Lung microvascular endothelial cell (primary cell): ENCODE measurements at regions not wholly inside any gene's neighbourhood (a gene's known extent, or its start where the extent isn't known, plus 50 kb on each side); places are given as distances from the start of the nearest gene placed in this dataset.
"Not testable (repeated sequence)": the region's sequence is repeated elsewhere in the genome, so short reads cannot be mapped to it uniquely, and the experiment has no call there.

Source experiments
- DNase-seq, 2 donors: peaks; one replicate each; pipeline versions ENCODE4 v3.0.0 to v3.0.0-alpha.2; 2010; ENCODE audit warnings: low read depth in 2 of 2

DNA sequence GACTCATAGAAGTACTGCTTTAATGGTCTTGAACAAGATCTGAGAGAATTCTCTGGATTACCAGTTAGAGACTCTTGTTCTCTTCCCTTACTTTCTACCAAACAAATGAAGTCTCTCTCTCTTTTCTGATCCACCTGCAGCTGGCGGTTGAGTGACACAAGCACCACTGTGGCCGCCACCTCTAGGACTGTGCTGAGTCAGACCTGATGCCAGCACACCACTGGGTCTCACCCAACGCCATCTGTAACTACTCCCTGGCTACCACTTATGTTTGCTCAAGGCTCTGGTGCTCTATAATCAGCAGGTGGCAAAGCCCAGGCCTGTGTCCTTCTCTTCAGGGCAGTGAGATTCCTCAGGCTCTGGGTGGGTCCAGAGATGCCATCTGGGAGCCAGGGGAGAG lies 1173.5 kb downstream of the RPA4 start:
- no peak for DNase-seq

DNA sequence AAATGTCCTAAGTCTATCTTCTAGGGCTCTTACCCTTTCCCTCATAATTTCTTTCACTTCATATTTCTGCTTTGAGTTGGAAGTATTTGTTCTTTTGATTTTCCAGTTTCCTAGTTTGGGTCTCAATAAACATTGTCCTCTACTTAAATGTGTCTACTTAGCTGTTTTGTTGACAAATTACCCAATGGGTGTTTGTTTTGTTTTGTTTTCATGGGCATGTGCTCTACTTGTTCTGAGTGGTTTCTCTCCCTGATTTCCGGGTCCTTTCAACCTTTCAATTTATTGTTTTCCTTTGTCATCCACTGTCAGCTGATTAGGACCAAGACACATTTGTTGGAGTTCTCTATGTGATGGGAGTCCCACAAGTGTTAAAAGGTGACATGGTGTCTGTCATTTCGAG lies 1181.4 kb downstream of the RPA4 start:
- DNase-seq = no peak

DNA sequence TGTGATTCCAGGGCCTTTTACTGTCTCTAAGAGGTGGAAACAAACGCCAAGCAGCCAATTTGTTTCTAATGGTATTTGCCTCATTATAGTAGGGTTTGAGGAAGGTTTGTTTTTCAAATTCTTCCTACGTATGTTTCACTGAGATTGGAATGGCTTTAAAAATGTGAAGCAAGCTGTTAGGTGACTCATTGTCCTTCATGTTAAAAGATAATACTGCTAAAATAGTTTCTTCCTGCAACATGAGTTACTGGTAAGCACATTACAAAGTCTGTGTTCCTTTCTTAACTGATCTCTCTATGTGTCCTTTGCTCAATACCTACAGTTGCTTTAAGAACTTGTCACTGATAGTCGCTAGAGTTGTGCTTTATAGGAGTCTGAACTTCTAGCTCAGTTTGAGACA lies 1183.9 kb downstream of the RPA4 start:
- DNase-seq = no peak

DNA sequence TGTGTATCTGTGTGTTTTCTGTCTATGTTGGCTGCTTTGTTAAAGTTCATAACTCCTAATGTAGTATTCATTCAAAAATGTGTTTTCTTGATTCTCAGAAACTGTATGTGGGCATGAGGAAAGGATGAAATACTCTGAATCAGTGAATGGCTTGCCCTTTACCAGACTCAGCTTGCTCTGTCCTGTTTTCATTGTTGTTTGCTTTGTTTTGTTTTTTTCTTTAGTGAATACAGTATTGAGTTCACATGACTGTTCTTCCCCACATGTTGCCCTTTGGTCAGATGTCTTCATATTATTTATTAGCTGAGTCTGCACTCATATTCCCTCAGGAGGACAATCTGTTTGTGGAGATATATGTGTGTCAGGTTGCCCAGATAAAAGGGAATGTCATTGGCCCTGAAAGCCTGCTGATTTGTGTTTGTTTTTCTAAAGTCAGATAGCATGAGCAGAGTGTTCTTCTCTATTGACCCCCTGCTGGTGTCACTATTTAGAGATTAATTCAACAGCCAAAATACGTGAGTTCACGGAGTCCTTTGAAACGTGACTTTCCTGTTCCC lies 1184.4 kb downstream of the RPA4 start:
- DNase-seq = no peak

DNA sequence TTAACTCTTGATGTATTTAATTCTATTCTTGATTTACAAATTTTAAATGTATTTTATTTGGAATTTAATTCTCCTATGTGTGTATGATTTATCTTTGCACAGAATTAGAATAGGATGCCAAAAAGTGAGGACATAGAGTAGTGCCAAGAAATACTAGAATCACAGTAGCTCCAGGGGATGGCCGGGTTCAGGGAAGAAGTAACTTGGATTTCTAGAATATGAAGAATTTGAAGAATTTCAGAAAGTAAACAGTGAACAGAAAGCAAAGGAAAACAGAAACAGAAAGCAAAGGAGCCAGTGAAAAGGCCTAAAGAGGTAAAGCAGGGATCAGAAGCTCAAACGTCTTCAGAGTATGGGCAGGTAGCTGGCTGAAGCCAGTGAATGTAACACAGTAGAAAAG lies 1187.6 kb downstream of the RPA4 start:
- no peak for DNase-seq

DNA sequence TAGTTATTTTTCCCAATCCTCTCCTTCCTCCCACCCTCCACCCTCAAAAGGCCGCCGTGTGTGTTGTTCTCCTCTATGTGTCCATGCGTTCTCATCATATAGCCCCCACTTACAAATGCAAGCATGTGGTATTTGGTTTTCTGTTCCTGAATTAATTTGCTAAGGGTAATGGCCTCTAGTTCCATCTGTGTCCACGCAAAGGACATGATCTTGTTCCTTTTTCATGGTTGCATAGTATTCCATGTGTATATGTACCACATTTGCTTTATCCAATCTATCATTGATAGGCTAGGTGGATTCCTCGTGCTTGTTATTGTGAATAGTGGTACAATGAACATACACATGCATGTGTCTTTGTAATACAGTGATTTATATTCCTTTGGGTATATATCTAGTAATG lies 1193.7 kb downstream of the RPA4 start:
- no peak for DNase-seq

DNA sequence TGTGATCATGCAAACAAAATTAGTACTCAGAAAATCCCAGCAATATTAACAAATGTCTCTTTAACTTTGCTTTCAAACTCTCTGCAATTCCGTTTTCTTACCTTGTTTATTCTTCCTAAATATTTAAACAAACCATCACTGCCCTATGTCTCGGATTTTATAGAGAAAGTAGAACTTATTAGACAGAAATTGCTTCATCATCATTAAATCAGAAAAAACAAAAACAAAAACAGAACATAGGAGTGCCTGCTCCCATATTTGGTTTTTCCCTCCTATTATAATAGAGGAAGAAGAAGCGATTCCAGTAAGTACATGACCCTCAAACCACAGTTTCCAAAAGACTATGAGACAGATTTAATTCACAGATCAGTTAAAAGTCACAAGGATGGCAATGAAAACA lies 1228.0 kb downstream of the RPA4 start:
- DNase-seq = no peak

DNA sequence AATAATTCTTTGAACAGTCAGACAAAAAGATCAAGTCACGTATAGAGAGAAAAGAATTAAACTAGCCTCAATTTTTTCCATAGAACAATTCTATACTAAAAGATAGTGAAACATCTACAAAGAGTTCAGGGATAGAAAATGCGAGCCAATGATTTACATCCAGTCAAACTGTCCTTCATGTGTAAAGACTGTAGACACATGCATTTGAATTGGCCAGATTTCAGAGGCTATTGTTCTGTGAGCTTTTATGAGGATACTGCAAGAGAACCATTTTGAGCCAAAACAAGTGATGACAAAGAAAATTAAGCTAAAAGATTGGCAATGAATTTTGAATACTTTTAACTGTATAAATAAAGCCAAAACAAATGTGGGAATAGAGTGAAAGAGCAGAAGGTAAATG lies 1230.3 kb downstream of the RPA4 start:
- DNase-seq = no peak

DNA sequence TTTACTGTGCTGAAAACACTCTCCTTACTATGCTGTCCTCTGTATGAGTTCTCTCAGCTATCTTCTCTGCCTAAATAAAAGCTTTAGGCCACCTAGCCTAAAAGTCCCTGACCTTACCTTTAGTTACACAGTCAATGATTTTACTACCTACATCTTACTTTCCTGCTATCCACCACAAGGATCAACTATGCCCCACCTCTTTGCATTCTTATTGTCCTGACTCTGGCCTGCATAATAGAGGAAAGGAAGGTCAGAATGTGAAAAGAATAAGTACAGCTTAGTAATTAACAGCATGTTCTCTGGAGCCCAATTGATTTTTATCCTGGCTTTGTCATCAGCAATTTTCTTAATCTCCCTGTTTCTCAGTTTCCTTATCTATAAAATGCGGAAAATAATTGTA lies 1257.8 kb downstream of the RPA4 start:
- DNase-seq = no peak

DNA sequence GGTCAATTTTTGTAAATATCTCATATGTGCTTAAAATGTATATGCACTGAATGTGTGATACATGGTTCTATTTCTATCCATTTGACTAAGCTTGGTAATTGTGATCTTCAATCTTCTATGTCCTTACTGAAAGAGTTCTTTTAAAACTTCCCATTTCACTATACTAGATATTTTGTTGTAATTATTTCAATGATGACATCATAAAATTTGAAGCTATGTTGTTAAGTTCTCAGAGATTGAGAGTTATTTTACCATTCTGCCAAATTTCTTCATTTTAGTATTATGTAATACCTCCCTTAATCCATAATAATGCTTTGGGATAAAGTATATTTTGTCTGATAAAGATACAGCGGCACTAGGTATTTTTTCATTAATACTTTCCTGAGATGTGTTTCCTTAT lies 1307.3 kb downstream of the RPA4 start:
- no peak for DNase-seq

DNA sequence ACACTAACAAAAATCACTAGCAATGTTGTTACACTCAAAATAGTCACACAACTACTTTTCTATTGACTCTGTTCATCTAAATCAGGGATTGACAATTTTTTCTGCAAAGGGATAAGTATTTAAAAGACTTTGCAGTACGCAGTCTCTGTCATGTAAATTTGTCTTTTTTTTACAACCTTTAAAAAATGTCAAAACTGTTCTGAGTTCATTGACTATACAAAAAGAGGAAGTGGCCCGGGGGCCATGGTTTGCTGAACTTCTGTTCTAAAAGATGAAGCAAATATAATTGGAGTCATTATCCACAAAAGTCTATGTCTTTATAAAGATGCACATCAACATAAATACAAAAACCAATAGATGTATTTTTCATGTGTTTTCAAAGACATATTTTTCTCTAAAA lies 1310.3 kb downstream of the RPA4 start:
- DNase-seq = no peak

DNA sequence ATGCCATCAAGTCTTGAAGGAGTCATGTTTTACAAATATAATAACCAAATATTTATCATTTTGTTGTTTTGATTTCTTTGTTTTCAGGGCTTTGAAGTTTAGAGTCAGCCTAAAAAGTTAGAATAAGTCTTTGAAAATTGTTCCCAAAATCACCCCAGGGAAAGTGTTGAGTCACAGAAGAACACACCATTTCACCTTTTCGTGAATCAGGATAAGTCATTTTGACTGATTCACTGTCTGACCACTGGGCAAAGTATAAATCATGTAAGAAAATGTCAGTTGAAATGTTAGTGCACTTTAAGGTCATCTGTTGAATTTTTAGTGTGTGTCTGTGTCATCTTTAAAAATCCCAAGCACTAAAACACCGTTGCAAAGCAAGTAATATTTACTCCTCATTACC lies 1320.1 kb downstream of the RPA4 start:
- DNase-seq = no peak

DNA sequence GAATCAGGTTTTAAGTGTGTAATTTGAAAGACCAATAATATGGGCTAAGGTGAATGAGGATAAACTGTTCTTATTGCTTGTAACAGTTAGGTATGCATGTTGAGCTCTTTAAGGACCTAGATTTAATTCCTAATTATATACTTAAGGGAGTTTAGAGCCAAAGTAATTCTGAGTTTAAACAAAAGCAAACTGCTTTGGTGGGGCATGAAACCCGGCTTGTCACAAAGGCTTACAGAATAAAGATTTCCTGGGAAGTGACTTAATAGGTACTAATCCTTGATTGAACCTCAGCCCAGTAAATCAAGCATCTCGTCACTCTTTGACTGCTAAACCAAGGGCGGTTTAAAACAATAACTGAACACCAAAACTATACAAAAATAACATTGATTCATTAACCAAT lies 1324.2 kb downstream of the RPA4 start:
- DNase-seq = no peak

DNA sequence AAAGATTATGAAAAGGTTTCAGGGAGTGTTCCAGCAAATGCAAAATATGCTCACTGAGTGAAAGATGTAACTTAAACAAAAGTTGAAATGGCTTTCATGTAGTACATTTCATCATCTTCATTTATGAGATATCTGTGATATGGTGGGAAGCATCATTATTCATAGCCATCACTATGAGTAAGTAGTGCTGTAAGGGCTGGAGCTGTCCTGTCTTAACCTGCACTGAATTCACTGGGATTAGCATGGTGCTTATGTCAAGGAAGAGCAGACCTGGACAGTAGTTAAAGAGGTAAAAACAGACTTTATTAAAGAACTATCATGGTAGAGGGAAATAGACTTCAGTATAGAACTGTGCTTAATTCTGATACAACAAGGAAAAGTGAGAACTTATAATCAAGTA lies 1347.3 kb downstream of the RPA4 start:
- DNase-seq = no peak

DNA sequence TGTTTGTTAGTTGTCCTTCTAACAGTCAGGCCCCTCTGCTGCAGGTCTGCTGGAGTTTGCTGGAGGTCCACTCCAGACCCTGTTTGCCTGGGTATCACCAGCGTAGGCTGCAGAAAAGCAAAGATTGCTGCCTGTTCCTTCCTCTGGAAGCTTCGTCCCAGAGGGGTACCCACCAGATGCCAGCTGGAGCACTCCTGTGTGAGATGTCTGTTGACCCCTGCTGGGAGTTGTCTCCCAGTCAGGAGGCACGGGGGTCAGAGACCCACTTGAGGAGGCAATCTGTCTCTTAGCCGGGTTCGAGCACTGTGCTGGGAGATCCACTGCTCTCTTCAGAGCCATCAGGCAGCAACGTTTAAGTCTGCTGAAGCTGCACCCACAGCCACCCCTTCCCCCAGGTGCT lies 1356.4 kb downstream of the RPA4 start:
- DNase-seq = not testable (repeated sequence)

DNA sequence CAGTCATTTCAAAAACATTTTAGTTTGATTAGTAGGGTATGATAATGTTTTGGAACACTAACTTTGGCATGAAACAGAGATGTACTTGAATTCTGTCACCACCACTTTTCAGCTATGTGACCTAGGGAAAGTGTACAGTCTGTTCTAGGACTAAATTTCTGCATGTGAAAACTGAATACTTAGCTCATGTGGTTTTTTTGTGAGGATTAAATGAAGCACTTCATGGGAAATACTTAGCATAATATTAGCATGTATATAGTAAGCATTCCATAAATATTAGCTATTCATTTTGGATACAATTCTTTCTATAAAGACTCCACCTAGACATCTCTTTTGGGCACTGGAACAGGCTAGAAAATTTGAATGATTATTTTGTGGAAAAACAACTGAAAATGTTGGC lies 1379.4 kb downstream of the RPA4 start:
- no peak for DNase-seq

DNA sequence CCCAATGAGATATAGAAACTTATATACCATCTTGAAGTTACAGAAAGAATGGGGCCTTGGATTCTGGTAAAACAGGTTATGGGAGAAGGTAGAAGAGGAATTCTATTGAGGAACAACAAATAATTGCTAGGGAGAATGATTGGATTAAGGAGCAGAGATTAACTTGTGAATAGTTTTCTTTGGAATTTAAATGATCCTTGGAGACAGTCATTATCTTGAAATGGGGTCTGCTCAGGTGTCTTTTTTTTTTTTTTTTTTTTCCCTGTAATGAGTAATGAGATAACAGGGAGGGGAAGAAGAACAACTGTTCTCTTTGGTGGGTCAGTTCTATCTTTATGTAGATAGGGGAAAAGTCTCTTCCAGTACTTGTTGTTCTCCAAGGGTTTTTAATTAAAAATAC lies 1406.0 kb downstream of the RPA4 start:
- DNase-seq = no peak

DNA sequence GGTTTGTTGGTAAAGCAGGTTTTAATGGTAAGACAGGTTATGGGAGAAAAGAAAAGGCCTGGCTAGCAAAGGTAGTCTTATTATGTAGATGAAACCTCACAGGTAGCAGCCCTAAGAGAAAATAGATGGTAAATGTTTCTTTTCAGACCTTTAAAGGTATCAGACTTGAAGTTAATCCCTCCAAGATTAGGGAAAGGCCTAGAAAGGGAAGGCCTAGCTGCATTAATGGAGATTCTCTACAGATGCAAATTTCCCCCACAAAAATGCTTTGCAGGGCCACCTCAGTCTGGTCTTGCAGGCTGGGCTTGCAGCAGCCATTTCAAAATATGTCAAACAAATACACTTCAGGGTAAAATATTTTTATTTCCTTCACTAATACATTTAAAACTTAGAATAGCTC lies 1410.6 kb downstream of the RPA4 start:
- no peak for DNase-seq

DNA sequence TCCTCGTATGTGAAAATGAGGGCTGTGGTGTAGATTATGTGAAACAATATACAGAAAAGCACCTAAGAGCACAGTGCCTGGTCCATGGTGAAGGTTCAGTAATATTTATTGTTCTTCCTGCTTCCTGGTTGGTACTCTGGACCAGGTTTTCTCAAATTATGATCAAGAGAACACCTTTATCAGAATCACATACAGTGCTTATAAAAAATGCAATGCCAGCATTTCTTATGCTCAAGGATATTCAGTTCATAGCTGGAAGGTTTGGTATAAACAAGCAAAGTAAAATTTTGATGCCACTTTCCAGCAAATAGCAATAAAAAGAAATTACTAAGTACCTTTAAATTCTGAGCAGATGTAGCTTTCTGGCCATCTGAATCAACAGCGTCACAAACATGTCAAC lies 1412.4 kb downstream of the RPA4 start:
- no peak for DNase-seq

DNA sequence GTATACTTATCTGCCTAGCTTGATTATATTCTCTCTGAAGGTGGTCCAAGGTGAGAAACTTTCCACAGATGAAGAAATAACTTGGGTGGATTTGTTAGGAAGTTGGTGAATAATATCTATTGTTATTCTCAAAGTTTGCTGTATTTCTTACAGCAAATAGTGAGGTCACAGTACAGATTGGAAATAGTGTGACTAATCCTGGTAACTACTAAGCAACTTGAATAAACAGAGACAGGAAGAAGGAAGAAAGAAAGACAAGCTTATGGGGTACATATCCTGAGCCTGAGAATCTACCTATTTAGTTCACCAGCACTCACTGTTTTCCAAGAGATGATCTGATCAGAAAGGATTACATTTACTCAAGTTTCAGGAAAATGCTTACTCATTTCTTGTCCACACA lies 1416.1 kb downstream of the RPA4 start:
- peak in 1 of 2 donors; percentile 2 for DNase-seq

DNA sequence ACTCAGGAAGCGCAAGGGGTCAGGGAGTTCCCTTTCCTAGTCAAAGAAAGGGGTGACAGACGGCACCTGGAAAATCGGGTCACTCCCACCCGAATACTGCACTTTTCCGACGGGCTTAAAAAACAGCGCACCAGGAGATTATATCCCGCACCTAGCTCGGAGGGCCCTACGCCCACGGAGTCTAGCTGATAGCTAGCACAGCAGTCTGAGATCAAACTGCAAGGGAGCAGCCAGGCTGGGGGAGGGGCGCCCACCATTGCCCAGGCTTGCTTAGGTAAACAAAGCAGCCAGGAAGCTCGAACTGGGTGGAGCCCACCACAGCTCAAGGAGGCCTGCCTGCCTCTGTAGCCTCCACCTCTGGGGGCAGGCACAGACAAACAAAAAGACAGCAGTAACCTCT lies 1416.8 kb downstream of the RPA4 start:
- DNase-seq = not testable (repeated sequence)

DNA sequence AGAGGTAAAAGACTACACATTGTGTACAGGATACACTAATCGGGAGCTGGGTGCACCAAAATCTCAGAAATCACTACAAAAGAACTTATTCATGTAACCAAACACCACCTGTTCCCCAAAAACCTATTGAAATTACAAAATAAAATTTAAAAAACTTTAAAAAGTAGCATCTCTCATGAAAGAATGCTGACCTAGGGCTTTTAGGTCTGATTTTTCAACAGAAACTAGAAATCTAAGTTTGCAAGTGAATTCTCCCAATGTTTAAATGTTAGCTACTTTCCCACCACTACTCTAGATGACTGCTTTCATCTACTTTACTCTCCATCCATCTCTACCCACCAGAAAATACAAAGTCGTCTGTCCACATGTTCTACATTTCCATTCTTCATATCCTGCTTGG lies 1447.7 kb downstream of the RPA4 start:
- no peak for DNase-seq

DNA sequence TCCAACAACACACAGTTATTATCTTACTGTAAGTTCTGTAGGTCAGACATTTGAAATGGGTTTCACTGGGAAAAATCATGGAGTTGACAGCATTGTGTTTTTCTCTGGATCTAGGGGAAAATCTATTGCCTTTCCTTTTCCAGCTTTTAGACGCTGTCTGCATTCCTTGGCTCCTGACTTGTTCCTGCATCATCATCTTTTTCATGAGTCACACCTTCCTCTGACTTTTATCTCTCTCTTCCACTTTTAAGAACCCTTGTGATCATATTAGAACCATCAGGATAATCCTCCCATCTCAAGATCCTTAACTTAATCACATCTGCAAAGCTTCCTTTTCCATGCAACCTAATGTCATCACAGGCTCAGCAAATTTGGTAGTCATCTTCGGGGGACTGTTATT lies 1454.8 kb downstream of the RPA4 start:
- DNase-seq = no peak

DNA sequence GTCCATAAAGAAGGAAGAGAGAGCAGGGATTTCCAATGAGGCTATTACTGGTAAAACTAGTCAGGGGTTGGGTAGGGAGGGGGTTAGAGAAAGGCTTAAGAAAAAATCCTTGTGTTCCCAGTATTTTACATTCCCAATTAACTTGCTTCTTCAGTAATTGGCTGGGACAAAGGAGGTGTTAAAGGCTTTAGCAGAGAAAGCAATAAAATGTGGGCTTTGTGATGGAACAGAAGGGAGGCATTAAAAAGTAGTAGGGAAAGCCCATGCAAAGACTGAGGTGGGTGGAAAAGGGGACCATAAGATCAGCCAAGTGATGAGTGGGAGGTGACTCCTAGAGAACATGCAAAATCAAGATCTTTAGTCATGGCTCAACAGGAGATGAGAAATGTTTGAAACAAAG lies 1467.2 kb downstream of the RPA4 start:
- no peak for DNase-seq

DNA sequence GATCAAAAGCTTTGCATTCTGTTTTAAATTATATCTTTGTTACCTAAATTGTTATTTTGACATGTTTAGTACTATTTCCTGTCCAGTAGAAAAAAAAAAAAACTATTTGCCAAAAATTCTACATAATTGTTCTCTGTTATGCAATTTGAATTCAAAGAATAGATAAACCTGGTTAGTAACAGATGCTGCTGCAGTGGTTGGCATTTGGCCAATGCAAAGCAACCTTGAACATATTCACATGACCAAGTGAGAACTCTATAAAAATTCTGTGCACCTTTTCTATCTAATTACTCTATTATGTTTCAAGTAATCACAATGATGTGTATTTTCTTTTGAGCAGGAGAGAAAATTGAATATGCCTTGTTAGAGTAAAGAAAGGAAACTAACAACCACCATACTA lies 1473.4 kb downstream of the RPA4 start:
- DNase-seq = no peak
